Epithelial cell of esophagus (primary cell): ENCODE measurements at regions not wholly inside any gene's neighbourhood (a gene's known extent, or its start where the extent isn't known, plus 50 kb on each side); places are given as distances from the start of the nearest gene placed in this dataset.

Experiments used
- DNase-seq: peaks from one replicate; pipeline ENCODE4 v3.0.0; 2010; ENCODE audit warnings: low read depth
- H3K4me3 ChIP-seq: 2 replicates; pipeline ENCODE4 v1.5.1; 2011; ENCODE audit warnings: mild to moderate bottlenecking, low read length, control low read depth
- TF ChIP-seq, protein P1 (sequence below): IDR thresholded peaks from 2 replicates; pipeline ENCODE4 v1.5.1; 2011; ENCODE audit warnings: low read depth, mild to moderate bottlenecking, low read length, control low read depth, inconsistent platforms; ENCODE audit not compliant: insufficient read depth; ENCODE audit errors: missing control alignments

DNA sequence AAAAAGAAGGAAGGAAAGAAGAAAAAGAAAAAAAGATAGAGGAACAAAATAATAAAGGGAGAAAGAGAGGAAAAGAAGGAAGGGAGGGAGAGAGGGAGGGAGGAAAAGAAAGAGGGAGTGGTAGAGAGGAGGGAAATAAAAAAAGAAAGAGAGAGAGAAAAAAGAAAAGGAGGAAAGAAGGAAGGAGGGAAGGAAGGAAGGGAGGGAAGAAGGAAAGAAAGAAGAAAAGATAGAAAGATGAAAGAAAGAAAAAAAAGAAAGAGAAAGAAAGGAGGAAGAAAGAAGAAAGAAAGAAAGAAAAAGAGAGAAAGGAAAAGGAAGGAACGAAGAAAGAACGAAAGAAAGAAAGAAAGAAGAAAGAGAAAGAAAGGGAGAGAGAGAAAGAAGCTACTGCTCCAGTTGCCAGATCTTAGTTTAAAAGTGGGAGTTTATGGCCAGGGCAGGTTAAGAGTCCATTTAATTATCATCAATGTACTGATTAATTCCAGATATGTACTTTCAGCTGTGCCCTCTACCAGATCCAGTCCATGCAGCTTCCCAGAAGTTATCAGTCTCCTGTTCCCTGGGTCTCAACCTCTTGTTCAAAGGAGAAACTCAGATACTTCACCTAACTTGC lies 1378.5 kb upstream of the NUDT12 start:
- no peak overlapping the region for H3K4me3 ChIP-seq
- DNase-seq = no peak
- TF ChIP-seq, protein P1, sequence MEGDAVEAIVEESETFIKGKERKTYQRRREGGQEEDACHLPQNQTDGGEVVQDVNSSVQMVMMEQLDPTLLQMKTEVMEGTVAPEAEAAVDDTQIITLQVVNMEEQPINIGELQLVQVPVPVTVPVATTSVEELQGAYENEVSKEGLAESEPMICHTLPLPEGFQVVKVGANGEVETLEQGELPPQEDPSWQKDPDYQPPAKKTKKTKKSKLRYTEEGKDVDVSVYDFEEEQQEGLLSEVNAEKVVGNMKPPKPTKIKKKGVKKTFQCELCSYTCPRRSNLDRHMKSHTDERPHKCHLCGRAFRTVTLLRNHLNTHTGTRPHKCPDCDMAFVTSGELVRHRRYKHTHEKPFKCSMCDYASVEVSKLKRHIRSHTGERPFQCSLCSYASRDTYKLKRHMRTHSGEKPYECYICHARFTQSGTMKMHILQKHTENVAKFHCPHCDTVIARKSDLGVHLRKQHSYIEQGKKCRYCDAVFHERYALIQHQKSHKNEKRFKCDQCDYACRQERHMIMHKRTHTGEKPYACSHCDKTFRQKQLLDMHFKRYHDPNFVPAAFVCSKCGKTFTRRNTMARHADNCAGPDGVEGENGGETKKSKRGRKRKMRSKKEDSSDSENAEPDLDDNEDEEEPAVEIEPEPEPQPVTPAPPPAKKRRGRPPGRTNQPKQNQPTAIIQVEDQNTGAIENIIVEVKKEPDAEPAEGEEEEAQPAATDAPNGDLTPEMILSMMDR = no peak

DNA sequence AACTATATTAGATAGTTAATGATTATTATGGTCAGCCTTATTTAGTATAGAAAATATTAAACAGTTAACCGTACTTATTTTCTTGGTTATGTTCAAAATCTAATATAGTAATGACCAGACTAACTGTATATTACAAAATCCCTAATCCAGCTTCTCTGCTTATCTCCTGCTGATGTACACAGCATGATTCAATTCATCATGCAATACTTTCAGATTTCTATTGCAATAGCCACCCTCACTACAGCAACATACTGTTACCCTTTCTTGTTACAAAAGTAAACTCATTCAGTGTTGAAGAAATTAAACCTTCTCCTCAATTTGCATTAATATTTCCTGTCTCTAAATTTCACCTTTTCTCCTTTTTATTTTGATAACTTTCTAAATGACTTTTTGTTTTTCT lies 1375.0 kb upstream of the NUDT12 start:
- TF ChIP-seq, protein P1 = no peak
- no peak for DNase-seq
- H3K4me3 ChIP-seq = no peak overlapping the region

DNA sequence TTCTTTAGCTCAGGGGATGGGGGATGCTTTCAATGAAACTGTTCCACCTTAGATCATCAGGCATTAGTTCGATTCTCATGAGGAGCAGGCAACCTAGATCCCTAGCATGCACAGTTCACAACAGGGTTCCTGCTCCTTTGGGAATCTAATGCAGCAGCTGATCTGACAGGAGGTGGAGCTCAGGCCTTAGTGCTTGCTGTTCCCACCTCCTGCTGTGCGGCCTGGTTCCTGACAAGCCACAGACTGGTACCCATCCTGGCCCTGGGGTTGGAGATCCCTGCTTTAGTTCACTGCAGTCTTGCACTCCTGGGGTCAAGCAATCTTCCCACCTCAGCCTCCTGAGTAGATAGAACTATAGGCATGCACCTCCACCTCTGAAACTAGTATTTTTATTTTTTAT lies 1369.8 kb upstream of the NUDT12 start:
- no peak for DNase-seq
- TF ChIP-seq, protein P1 = no peak
- no peak overlapping the region for H3K4me3 ChIP-seq

DNA sequence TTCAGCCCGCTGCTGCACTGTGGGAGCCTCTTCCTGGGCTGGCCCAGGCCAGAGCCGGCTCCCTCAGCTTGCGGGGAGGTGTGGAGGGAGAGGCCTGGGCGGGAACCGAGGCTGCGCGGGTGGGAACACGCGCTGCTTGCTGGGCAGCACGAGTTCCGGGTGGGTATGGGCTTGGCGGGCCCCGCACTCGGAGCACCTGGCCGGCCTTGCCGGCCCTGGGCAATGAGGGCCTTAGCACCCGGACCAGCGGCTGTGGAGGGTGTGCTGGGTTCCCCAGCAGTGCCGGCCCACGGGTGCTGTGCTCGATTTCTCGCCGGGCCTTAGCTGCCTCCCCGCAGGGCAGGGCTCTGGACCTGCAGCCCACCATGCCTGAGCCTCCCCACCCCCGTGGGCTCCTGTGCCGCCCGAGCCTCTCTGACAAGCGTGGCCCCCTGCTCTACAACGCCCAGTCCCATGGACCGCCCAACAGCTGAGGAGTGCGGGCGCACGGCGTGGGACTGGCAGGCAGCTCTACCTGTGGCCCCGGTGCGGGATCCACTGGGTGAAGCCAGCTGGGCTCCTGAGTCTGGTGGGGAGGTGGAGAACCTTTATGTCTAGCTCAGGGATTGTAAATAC lies 1366.4 kb upstream of the NUDT12 start:
- no peak overlapping the region for H3K4me3 ChIP-seq
- TF ChIP-seq, protein P1 = no peak
- no peak for DNase-seq

DNA sequence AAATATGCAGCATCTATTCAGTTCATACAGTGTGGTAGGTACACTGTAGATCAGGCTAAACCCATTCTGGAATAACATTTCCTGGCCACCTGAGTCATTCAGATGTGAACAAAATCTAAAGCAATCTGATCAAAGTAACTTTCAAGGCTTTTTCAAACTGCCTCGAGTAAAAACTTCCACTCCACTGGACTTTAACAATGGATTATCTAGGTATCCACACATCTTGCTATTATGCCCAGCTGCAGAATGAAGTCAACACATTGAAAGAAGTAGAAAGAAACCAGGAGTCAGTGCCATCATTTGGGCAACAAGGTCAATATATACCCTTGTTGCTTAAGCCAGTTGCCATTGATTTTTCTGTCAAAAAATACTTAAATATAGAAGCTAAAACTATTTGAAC lies 1352.6 kb upstream of the NUDT12 start:
- H3K4me3 ChIP-seq = no peak overlapping the region
- TF ChIP-seq, protein P1 = no peak
- DNase-seq = no peak

DNA sequence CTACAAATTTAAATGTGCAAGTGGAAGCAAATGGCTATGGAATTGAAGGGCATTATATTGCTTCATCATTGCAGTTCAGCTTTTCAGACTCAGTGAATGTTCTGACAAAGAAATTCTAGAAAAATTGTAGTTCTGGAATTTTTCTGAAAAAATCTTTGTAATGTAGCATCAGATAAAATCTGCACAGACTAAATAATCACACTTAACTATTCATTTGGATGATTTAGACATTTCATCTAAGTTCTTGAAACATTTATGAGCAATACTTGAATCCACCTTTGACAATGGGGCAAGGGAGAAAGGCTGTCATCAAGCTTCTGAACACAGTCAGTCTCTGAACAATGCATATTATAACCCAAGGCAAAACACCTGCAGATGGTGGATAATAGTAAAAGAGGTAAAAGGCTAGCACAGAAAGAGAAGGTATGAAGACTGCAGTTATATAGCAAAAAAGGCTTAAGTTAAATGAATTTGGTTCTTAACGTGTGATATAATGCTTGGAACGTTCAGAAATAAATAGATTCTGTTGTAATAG lies 1352.0 kb upstream of the NUDT12 start:
- TF ChIP-seq, protein P1 = no peak
- DNase-seq = no peak

More for the DNA sequence above, 1352.0 kb upstream of the NUDT12 start:
- H3K4me3 ChIP-seq = no peak overlapping the region
